K562 (cell line): ENCODE measurements at regions not wholly inside any gene's neighbourhood (a gene's known extent, or its start where the extent isn't known, plus 50 kb on each side); places are given as distances from the start of the nearest gene placed in this dataset.

ENCODE experiments used
- ATAC-seq: fragments of 200-7000 bp; cut with Tn5 transposase; 3 replicates; pipeline ENCODE4 v1.9.1; 2020; ENCODE audit warnings: moderate library complexity
- BruUV-seq: library from RNA; stranded (reverse); fragments of 400-500 nt; replicated peaks from 2 replicates; lab custom pipeline; 2021; lab: Mats Ljungman, UMichigan
- CTCF ChIA-PET: fragments of 300-600 bp; formaldehyde crosslinking; extraction: SDS; loops from one replicate; lab custom pipeline; 2021; ENCODE audit warnings: low intra/inter-chr PET ratio; lab: Yijun Ruan, JAX
- POLR2A ChIA-PET: fragments of 300-600, 350-650 bp; sonication (Branson Sonifier 250); formaldehyde crosslinking; extraction: SDS; loops from one replicate; lab custom pipeline; 2021; ENCODE audit warnings: antibody characterized with exemption, inconsistent platforms; lab: Yijun Ruan, JAX
- DNase-seq, 4 experiments: peaks; one replicate each; pipeline versions ENCODE4 v3.0.0 to v3.0.0-alpha.2; 2011 to 2018; ENCODE audit warnings: low spot score in 3 of 4, mixed read lengths in 3 of 4; ENCODE audit errors: extremely low read depth in 1 of 4
- FAIRE-seq: peaks from 2 replicates; lab custom pipeline; 2011; peaks lifted over from hg19 to GRCh38; lab: Jason Lieb, UNC
- H2AFZ ChIP-seq: 2 replicates; pipeline ENCODE4 v1.6.0; 2011; ENCODE audit warnings: low read depth, low read length, control low read depth, inconsistent platforms
- H3K27ac ChIP-seq: fragments of 200-600 bp; 3 replicates; pipeline ENCODE4 v1.8.0; 2011; ENCODE audit warnings: low read depth, mild to moderate bottlenecking, control low read depth, inconsistent platforms, low read length, moderate library complexity, mixed read lengths; ENCODE audit errors: extremely low read depth
- H3K27me3 ChIP-seq, 2 experiments: fragments of 300-600 bp in 1 of 2; 2 replicates in 1 of 2; 3 replicates in 1 of 2; pipeline versions ENCODE4 v1.6.0 to v1.8.0; 2011; ENCODE audit warnings: inconsistent platforms in 2 of 2, low read length in 2 of 2, mild to moderate bottlenecking in 1 of 2, mixed read lengths in 1 of 2, moderate library complexity in 1 of 2; ENCODE audit not compliant: control insufficient read depth in 2 of 2, insufficient read depth in 2 of 2
- H3K36me3 ChIP-seq: fragments of 300-600 bp; 3 replicates; pipeline ENCODE4 v1.8.0; 2011; ENCODE audit warnings: mild to moderate bottlenecking, low read length, inconsistent platforms; ENCODE audit not compliant: control insufficient read depth, insufficient read depth
- H3K4me1 ChIP-seq, 2 experiments: fragments of 200-600 bp in 1 of 2; replicated peaks in 1 of 2; 2 replicates in 1 of 2; 3 replicates in 1 of 2; pipeline versions ENCODE4 v1.5.1 to v1.8.0; 2011; ENCODE audit warnings: inconsistent platforms in 2 of 2, low read length in 2 of 2, mild to moderate bottlenecking in 1 of 2, mixed read lengths in 1 of 2, moderate library complexity in 1 of 2; ENCODE audit not compliant: control insufficient read depth in 2 of 2, insufficient read depth in 2 of 2
- H3K4me2 ChIP-seq: 2 replicates; pipeline ENCODE4 v1.6.1; 2011; ENCODE audit warnings: low read length, control low read depth, inconsistent platforms, mixed read lengths; ENCODE audit not compliant: insufficient read depth
- H3K4me3 ChIP-seq: fragments of 200-600 bp; sonication (generic), shearing (Covaris generic); 2 replicates; pipeline ENCODE4 v1.5.1; 2016; ENCODE audit warnings: control low read depth, inconsistent platforms
- H3K79me2 ChIP-seq: fragments of 200-600 bp; 3 replicates; pipeline ENCODE4 v1.8.0; 2011; ENCODE audit warnings: low read length, inconsistent platforms; ENCODE audit not compliant: control insufficient read depth, insufficient read depth
- H3K9ac ChIP-seq, 2 experiments: 2 replicates each; pipeline versions ENCODE4 v1.6.0 to v1.6.1; 2011; ENCODE audit warnings: low read depth in 2 of 2, low read length in 2 of 2, control low read depth in 1 of 2, inconsistent platforms in 1 of 2, mild to moderate bottlenecking in 1 of 2, mixed read lengths in 1 of 2; ENCODE audit not compliant: insufficient read depth in 1 of 2
- H3K9me1 ChIP-seq: one replicate; pipeline ENCODE4 v1.6.0; 2011; ENCODE audit warnings: inconsistent platforms, mild to moderate bottlenecking, low read length, moderate library complexity; ENCODE audit not compliant: control insufficient read depth, insufficient read depth
- H3K9me3 ChIP-seq: replicated peaks from 2 replicates; pipeline ENCODE4 v1.5.1; 2011; ENCODE audit warnings: low read depth, low read length, inconsistent platforms; ENCODE audit not compliant: control insufficient read depth, insufficient read depth
- H4K20me1 ChIP-seq: replicated peaks from 2 replicates; pipeline ENCODE4 v1.6.1; 2011; ENCODE audit warnings: low read length, inconsistent platforms, mixed read lengths; ENCODE audit not compliant: control insufficient read depth, insufficient read depth
- E2F1 ChIP-seq: sonication (generic); formaldehyde crosslinking; IDR thresholded peaks from 2 replicates; pipeline ENCODE4 v1.8.1; 2023; ENCODE audit warnings: mild to moderate bottlenecking, missing genetic modification reagents, moderate library complexity
- E2F3 ChIP-seq: fragments of 250-450 bp; sonication (Bioruptor Pico); IDR thresholded peaks from 2 replicates; pipeline ENCODE4 v1.4.0; 2020; ENCODE audit warnings: mild to moderate bottlenecking
- ERF ChIP-seq: fragments of 450-650 bp; formaldehyde crosslinking; IDR thresholded peaks from 2 replicates; pipeline ENCODE4 v1.4.0; 2020; ENCODE audit warnings: mild to moderate bottlenecking, mixed read lengths
- KAT8 ChIP-seq: fragments of 450-650 bp; IDR thresholded peaks from 2 replicates; pipeline ENCODE4 v1.6.1; 2016; ENCODE audit warnings: low read depth, mild to moderate bottlenecking
- NCOA6 ChIP-seq: fragments of 450-650 bp; IDR thresholded peaks from 2 replicates; pipeline ENCODE4 v1.6.1; 2017; ENCODE audit warnings: mild to moderate bottlenecking
- NFE2 ChIP-seq: IDR thresholded peaks from 2 replicates; pipeline ENCODE4 v1.6.1; 2014; ENCODE audit warnings: antibody characterized with exemption, low read depth
- PHTF2 ChIP-seq: fragments of 250-450 bp; sonication (Bioruptor Pico); IDR thresholded peaks from 2 replicates; pipeline ENCODE4 v1.5.0; 2021; ENCODE audit warnings: mild to moderate bottlenecking
- PTBP1 ChIP-seq: fragments of 200-400 bp; formaldehyde crosslinking; IDR thresholded peaks from 2 replicates; pipeline ENCODE4 v1.6.1; 2017; ENCODE audit warnings: low read depth, low read length
- RBM22 ChIP-seq: fragments of 200-400 bp; formaldehyde crosslinking; IDR thresholded peaks from 2 replicates; pipeline ENCODE4 v1.6.1; 2018; ENCODE audit warnings: low read length, low read depth; ENCODE audit not compliant: poor library complexity, severe bottlenecking
- SIN3B ChIP-seq: fragments of 450-650 bp; IDR thresholded peaks from 2 replicates; pipeline ENCODE4 v1.6.1; 2017; ENCODE audit warnings: low read depth, mild to moderate bottlenecking, moderate library complexity
- SMARCA4 ChIP-seq: fragments of 450-650 bp; IDR thresholded peaks from 2 replicates; pipeline ENCODE4 v1.6.1; 2016
- TBP ChIP-seq: optimal IDR thresholded peaks from 2 replicates; pipeline ENCODE3; 2011; ENCODE audit warnings: low read depth, low read length, improper control_type of control experiment
- ZHX1 ChIP-seq: fragments of 150-350 bp; conservative IDR thresholded peaks from 2 replicates; pipeline ENCODE4 v1.6.1; 2014; ENCODE audit warnings: low read length
- WGBS: fragments of 100-300 bp; shearing (Covaris generic); methylation state at CpG from one replicate; pipeline ENCODE4 v1.1.6; 2016; ENCODE audit warnings: low coverage, mixed read lengths; ENCODE audit not compliant: insufficient coverage; ENCODE audit errors: missing lambda C conversion rate; 5-methylcytosine and 5-hydroxymethylcytosine counted together
- in situ Hi-C: fragments of 300-500 bp; cut with MboI; formaldehyde crosslinking; loops from 4 replicates; pipeline ENCODE4 v1.15.0; 2018; ENCODE audit warnings: inconsistent platforms, mixed read lengths
- intact Hi-C: fragments of 100-400 bp; cut with micrococcal nuclease; formaldehyde crosslinking; loops from 2 replicates; pipeline ENCODE4 v1.14.2; 2022

GRCh38 chr3:182414586-182414985 is 378.7 kb upstream of the ATP11B start:
- no peak overlapping the region for H3K4me3 ChIP-seq
- H3K9me1 ChIP-seq, result no peaks in the 10 kb centered on the region
- ChIA-PET POLR2A (interaction anchor here (1.7 kb wide), 1 partner anchor 11 kb away, joined by 4 read pairs; no protein-coding TSS in a partner anchor), CTCF (no interaction called here)
- FAIRE-seq (no peak), ATAC-seq (no peak), DNase-seq (no peak)
- no peaks in the 10 kb centered on the region for H3K4me1 ChIP-seq
- H3K4me2 ChIP-seq, result no peak overlapping the region
- TF ChIP-seq ZHX1, result no peak
- TF ChIP-seq TBP, result no peak
- TF ChIP-seq SIN3B, result no peak
- no peak for TF ChIP-seq RBM22
- TF ChIP-seq PHTF2, result no peak
- TF ChIP-seq NCOA6, result no peak
- no peak for TF ChIP-seq E2F3 (CRISPR knock-in tag)
- no peak for TF ChIP-seq PTBP1
- no peak for TF ChIP-seq NFE2
- TF ChIP-seq E2F1 (CRISPR knock-in tag), result no peak
- no peak for TF ChIP-seq ERF (CRISPR knock-in tag)
- TF ChIP-seq KAT8, result no peak
- no peak for TF ChIP-seq SMARCA4
- no peak overlapping the region for H3K9ac ChIP-seq
- H4K20me1 ChIP-seq, result no peaks in the 10 kb centered on the region
- H3K79me2 ChIP-seq, result no peaks in the 10 kb centered on the region
- H2AFZ ChIP-seq, result no peak overlapping the region
- H3K27ac ChIP-seq, result no peak overlapping the region
- BruUV-seq, result no TSS peak
- WGBS, result 3% methylated on average over 3 of the region's 3 CpGs
- intact Hi-C loops, result no loop called here
- no peaks in the 10 kb centered on the region for H3K36me3 ChIP-seq
- no peaks in the 10 kb centered on the region for H3K9me3 ChIP-seq
- no peaks in the 10 kb centered on the region for H3K27me3 ChIP-seq
- in situ Hi-C loops, result no loop called here
